Cardiac fibroblast (primary cell): ENCODE measurements at regions not wholly inside any gene's neighbourhood (a gene's known extent, or its start where the extent isn't known, plus 50 kb on each side); places are given as distances from the start of the nearest gene placed in this dataset.

ENCODE experiments used
- DNase-seq, 2 donors: peaks; one replicate each; pipeline versions ENCODE4 v3.0.0 to v3.0.0-alpha.2; 2010; ENCODE audit warnings: low read depth in 2 of 2
- H3K4me3 ChIP-seq, 2 donors: replicated peaks in 1 of 2; 1 replicate in 1 of 2; 2 replicates in 1 of 2; pipeline ENCODE4 v1.5.1; 2011; ENCODE audit warnings: low read depth in 2 of 2, low read length in 2 of 2, mild to moderate bottlenecking in 2 of 2, moderate library complexity in 1 of 2
- TF ChIP-seq, protein P1 (sequence below): IDR thresholded peaks from one replicate; pipeline ENCODE4 v1.5.1; 2011; ENCODE audit warnings: low read depth, mild to moderate bottlenecking, low read length, inconsistent platforms

GRCh38 chr2:59703796-59704195, 849.7 kb downstream of the BCL11A start:
- no peak for DNase-seq
- TF ChIP-seq, protein P1, sequence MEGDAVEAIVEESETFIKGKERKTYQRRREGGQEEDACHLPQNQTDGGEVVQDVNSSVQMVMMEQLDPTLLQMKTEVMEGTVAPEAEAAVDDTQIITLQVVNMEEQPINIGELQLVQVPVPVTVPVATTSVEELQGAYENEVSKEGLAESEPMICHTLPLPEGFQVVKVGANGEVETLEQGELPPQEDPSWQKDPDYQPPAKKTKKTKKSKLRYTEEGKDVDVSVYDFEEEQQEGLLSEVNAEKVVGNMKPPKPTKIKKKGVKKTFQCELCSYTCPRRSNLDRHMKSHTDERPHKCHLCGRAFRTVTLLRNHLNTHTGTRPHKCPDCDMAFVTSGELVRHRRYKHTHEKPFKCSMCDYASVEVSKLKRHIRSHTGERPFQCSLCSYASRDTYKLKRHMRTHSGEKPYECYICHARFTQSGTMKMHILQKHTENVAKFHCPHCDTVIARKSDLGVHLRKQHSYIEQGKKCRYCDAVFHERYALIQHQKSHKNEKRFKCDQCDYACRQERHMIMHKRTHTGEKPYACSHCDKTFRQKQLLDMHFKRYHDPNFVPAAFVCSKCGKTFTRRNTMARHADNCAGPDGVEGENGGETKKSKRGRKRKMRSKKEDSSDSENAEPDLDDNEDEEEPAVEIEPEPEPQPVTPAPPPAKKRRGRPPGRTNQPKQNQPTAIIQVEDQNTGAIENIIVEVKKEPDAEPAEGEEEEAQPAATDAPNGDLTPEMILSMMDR: no peak

GRCh38 chr2:59702026-59702425, 851.4 kb downstream of the BCL11A start:
- H3K4me3 ChIP-seq: no peak overlapping the region
- no peak for DNase-seq
- TF ChIP-seq, protein P1: no peak

More at GRCh38 chr2:59703796-59704195, 849.7 kb downstream of the BCL11A start:
- no peak overlapping the region for H3K4me3 ChIP-seq

- H3K4me3 ChIP-seq: no peak overlapping the region
- no peak for DNase-seq
- TF ChIP-seq, protein P1: no peak
Measured at GRCh38 chr2:59701271-59701994, 852.0 kb downstream of the BCL11A start.

GRCh38 chr2:59694176-59694575, 859.3 kb downstream of the BCL11A start:
- no peak overlapping the region for H3K4me3 ChIP-seq
- TF ChIP-seq, protein P1: no peak
- no peak for DNase-seq

- DNase-seq: no peak
- TF ChIP-seq, protein P1: no peak
Measured at GRCh38 chr2:59693231-59693959, 860.1 kb downstream of the BCL11A start.

DNA sequence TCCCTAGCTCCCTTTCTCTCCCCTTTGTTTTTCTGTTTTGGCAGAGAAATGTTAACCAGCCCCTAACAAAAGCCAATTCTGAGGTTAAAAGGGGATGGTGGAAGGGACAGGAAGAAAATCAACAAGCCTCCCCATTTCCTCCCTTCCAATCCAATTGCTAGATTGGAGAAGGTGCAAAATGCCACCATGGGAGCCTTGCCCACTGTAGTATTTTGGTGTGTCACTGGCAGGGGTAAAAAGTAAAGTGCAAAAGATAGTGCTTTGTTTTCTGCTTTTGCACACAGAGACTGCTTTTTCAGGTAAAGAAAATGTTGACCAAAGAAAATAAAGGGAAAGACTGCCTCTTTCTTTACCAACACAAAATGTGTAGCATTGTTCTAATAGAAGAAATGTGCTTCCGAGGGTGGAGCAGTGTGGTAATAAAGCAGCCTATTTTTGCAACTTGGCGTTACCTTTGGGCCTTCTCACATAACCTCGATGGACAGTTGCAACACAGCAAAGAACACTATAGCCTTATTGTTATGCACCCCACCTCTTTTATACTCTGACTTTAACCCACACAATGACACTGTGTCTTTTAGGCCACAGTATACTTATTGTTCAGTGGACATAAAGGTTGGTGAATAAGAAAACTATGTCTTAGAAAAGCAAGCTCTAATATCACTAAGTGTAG, 861.8 kb downstream of the BCL11A start:
- TF ChIP-seq, protein P1: no peak
- no peak for DNase-seq
- no peak overlapping the region for H3K4me3 ChIP-seq

More at GRCh38 chr2:59693231-59693959, 860.1 kb downstream of the BCL11A start:
- no peak overlapping the region for H3K4me3 ChIP-seq
